Trophoblast cell (in vitro differentiated cells and primary cell): ENCODE measurements at regions not wholly inside any gene's neighbourhood (a gene's known extent, or its start where the extent isn't known, plus 50 kb on each side); places are given as distances from the start of the nearest gene placed in this dataset.

Experiments used
- DNase-seq, 2 donors: peaks; one replicate each; pipeline ENCODE4 v3.0.0-alpha.2; 2016
- H2AFZ ChIP-seq: 2 replicates; pipeline ENCODE4 v1.6.1; 2013; ENCODE audit warnings: low read length, moderate library complexity, mild to moderate bottlenecking; ENCODE audit not compliant: insufficient read depth, poor library complexity
- H2AK5ac ChIP-seq: 2 replicates; pipeline ENCODE4 v1.6.1; 2013; ENCODE audit warnings: mild to moderate bottlenecking, low read length
- H2BK120ac ChIP-seq: 2 replicates; pipeline ENCODE4 v1.6.1; 2013; ENCODE audit warnings: low read length, mild to moderate bottlenecking, moderate library complexity; ENCODE audit not compliant: insufficient read depth, poor library complexity
- H2BK12ac ChIP-seq: 2 replicates; pipeline ENCODE4 v1.6.1; 2013; ENCODE audit warnings: mild to moderate bottlenecking, low read length, moderate library complexity
- H2BK5ac ChIP-seq: 2 replicates; pipeline ENCODE4 v1.6.1; 2013; ENCODE audit warnings: low read length, low read depth, moderate library complexity, mild to moderate bottlenecking; ENCODE audit not compliant: poor library complexity
- H3K14ac ChIP-seq: 2 replicates; pipeline ENCODE4 v1.6.1; 2013; ENCODE audit warnings: mild to moderate bottlenecking, low read length
- H3K18ac ChIP-seq: 2 replicates; pipeline ENCODE4 v1.6.1; 2013; ENCODE audit warnings: mild to moderate bottlenecking, low read length
- H3K23ac ChIP-seq: 2 replicates; pipeline ENCODE4 v1.6.1; 2013; ENCODE audit warnings: low read length
- H3K27ac ChIP-seq: 2 replicates; pipeline ENCODE4 v1.5.1; 2013; ENCODE audit warnings: low read depth, mild to moderate bottlenecking, inconsistent platforms, low read length, moderate library complexity
- H3K27me3 ChIP-seq: 2 replicates; pipeline ENCODE4 v1.6.1; 2013; ENCODE audit warnings: inconsistent platforms, mild to moderate bottlenecking, low read length, moderate library complexity; ENCODE audit not compliant: insufficient read depth
- H3K36me3 ChIP-seq, 2 experiments: 1 replicate in 1 of 2; 2 replicates in 1 of 2; pipeline ENCODE4 v1.6.1; 2013; ENCODE audit warnings: low read length in 2 of 2, mild to moderate bottlenecking in 2 of 2, moderate library complexity in 1 of 2; ENCODE audit not compliant: insufficient read depth in 2 of 2, control insufficient read depth in 1 of 2
- H3K4ac ChIP-seq: 2 replicates; pipeline ENCODE4 v1.6.1; 2013; ENCODE audit warnings: low read depth, mild to moderate bottlenecking, low read length, moderate library complexity
- H3K4me1 ChIP-seq, 2 experiments: 1 replicate in 1 of 2; 2 replicates in 1 of 2; pipeline ENCODE4 v1.6.1; 2013; ENCODE audit warnings: low read length in 2 of 2, mild to moderate bottlenecking in 2 of 2, moderate library complexity in 1 of 2; ENCODE audit not compliant: insufficient read depth in 2 of 2, control insufficient read depth in 1 of 2
- H3K4me2 ChIP-seq: 2 replicates; pipeline ENCODE4 v1.6.1; 2013; ENCODE audit warnings: inconsistent platforms, mild to moderate bottlenecking, low read length, moderate library complexity
- H3K4me3 ChIP-seq: 2 replicates; pipeline ENCODE4 v1.5.1; 2013; ENCODE audit warnings: mild to moderate bottlenecking, low read depth, low read length, inconsistent platforms
- H3K79me1 ChIP-seq: one replicate; pipeline ENCODE4 v1.6.1; 2013; ENCODE audit warnings: low read length
- H3K79me2 ChIP-seq: 2 replicates; pipeline ENCODE4 v1.6.1; 2013; ENCODE audit warnings: low read length, mild to moderate bottlenecking; ENCODE audit not compliant: control insufficient read depth, insufficient read depth, poor library complexity
- H3K9ac ChIP-seq: 2 replicates; pipeline ENCODE4 v1.6.1; 2013; ENCODE audit warnings: mild to moderate bottlenecking, low read length
- H3K9me3 ChIP-seq: 2 replicates; pipeline ENCODE4 v1.6.1; 2013; ENCODE audit warnings: low read depth, mild to moderate bottlenecking, control low read depth, inconsistent platforms, low read length; ENCODE audit not compliant: insufficient read depth
- H4K12ac ChIP-seq: 2 replicates; pipeline ENCODE4 v1.6.1; 2013; ENCODE audit warnings: low read depth, mild to moderate bottlenecking, low read length, moderate library complexity
- H4K8ac ChIP-seq: 2 replicates; pipeline ENCODE4 v1.6.1; 2013; ENCODE audit warnings: low read depth, mild to moderate bottlenecking, low read length, moderate library complexity
- H4K91ac ChIP-seq: one replicate; pipeline ENCODE4 v1.6.1; 2013; ENCODE audit warnings: low read depth, mild to moderate bottlenecking, low read length, moderate library complexity
- WGBS: extraction: QIAGEN DNeasy Blood & Tissue Kit; methylation state at CpG from one replicate; pipeline ENCODE4 v1.1.7; 2013; ENCODE audit warnings: missing lambda C conversion rate; ENCODE audit not compliant: insufficient read length, insufficient coverage; ENCODE audit errors: extremely low coverage; 5-methylcytosine and 5-hydroxymethylcytosine counted together

- no peak for DNase-seq
- Histone ChIP-seq H3K18ac (no peak overlapping the region), H3K23ac (no peak overlapping the region), H2BK12ac (no peak overlapping the region), H3K79me1 (no peaks in the 10 kb centered on the region), H2BK5ac (no peak overlapping the region), H2AK5ac (no peak overlapping the region), H3K9me3 (no peaks in the 10 kb centered on the region), H3K4ac (no peak overlapping the region), H2BK120ac (no peak overlapping the region), H3K14ac (no peak overlapping the region), H3K4me1 (no peaks in the 10 kb centered on the region), H3K4me2 (no peak overlapping the region), H2AFZ (no peak overlapping the region), H3K27me3 (no peaks in the 10 kb centered on the region), H3K27ac (no peak overlapping the region), H3K4me3 (no peak overlapping the region), H4K91ac (no peak overlapping the region), H3K9ac (no peak overlapping the region), H4K8ac (no peak overlapping the region), H4K12ac (no peak overlapping the region), H3K79me2 (no peaks in the 10 kb centered on the region), H3K36me3 (no peaks in the 10 kb centered on the region)
- no CpG with 5 or more reads among the region's 2 CpGs for WGBS
Measured at GRCh38 chr12:126469211-126469610, 1404.0 kb downstream of the AACS start.

DNA sequence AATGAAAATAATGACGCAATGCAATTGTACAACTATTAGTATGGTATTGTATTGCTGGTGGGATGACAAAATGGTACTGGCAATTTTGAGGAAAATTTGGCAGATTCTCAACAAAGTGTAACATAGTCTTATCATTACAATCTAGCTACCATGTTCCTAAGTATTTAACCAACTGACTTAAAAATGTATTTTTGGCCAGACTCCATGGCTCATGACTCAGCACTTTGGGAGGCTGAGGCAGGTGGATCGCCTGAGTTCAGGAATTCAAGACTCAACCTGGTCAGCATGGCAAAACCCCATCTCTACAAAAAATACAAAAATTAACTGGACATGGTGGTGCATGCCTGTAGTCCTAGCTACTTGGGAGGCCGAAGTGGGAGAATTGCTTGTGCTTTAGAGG is 1409.5 kb downstream of the AACS start:
- Histone ChIP-seq H3K4ac (no peak overlapping the region), H4K12ac (no peak overlapping the region), H3K27me3 (no peaks in the 10 kb centered on the region), H3K9me3 (peaks cover 3% of the 10 kb centered on the region), H3K9ac (no peak overlapping the region), H3K79me2 (no peaks in the 10 kb centered on the region), H4K91ac (no peak overlapping the region), H3K23ac (no peak overlapping the region), H3K79me1 (no peaks in the 10 kb centered on the region), H2BK120ac (no peak overlapping the region), H2AFZ (no peak overlapping the region), H3K4me2 (no peak overlapping the region), H2AK5ac (no peak overlapping the region), H3K4me1 (no peaks in the 10 kb centered on the region), H3K4me3 (no peak overlapping the region), H3K14ac (no peak overlapping the region), H3K27ac (no peak overlapping the region), H3K18ac (no peak overlapping the region), H2BK12ac (no peak overlapping the region), H3K36me3 (no peaks in the 10 kb centered on the region), H4K8ac (no peak overlapping the region), H2BK5ac (no peak overlapping the region)
- WGBS: no CpG with 5 or more reads among the region's 3 CpGs
- no peak for DNase-seq

GRCh38 chr12:126480451-126480850 is 1415.2 kb downstream of the AACS start:
- no peak overlapping the region for H2AFZ ChIP-seq
- H3K4me1 ChIP-seq: peaks cover 0 to 2% of the 10 kb centered on the region in 2 experiments
- no peaks in the 10 kb centered on the region for H3K79me2 ChIP-seq
- no peak overlapping the region for H3K23ac ChIP-seq
- H4K91ac ChIP-seq: no peak overlapping the region
- peaks cover 1% of the 10 kb centered on the region for H3K79me1 ChIP-seq
- no peak overlapping the region for H3K27ac ChIP-seq
- H3K4me3 ChIP-seq: no peak overlapping the region
- no peak overlapping the region for H3K18ac ChIP-seq
- H3K4me2 ChIP-seq: no peak overlapping the region
- H3K9ac ChIP-seq: no peak overlapping the region
- no peak for DNase-seq
- WGBS: no CpG with 5 or more reads among the region's 10 CpGs
- no peak overlapping the region for H2BK5ac ChIP-seq
- H3K36me3 ChIP-seq: no peaks in the 10 kb centered on the region
- H3K27me3 ChIP-seq: no peaks in the 10 kb centered on the region
- no peak overlapping the region for H2BK120ac ChIP-seq
- H2BK12ac ChIP-seq: no peak overlapping the region
- H2AK5ac ChIP-seq: no peak overlapping the region
- no peak overlapping the region for H3K14ac ChIP-seq
- no peak overlapping the region for H3K4ac ChIP-seq
- H4K8ac ChIP-seq: no peak overlapping the region
- no peak overlapping the region for H4K12ac ChIP-seq
- peaks cover 3% of the 10 kb centered on the region for H3K9me3 ChIP-seq

GRCh38 chr12:126481688-126482087 is 1416.5 kb downstream of the AACS start:
- no peaks in the 10 kb centered on the region for H3K36me3 ChIP-seq
- H3K79me2 ChIP-seq: no peaks in the 10 kb centered on the region
- no peak overlapping the region for H2AFZ ChIP-seq
- H3K27ac ChIP-seq: no peak overlapping the region
- peaks cover 1% of the 10 kb centered on the region for H3K79me1 ChIP-seq
- H3K4me3 ChIP-seq: no peak overlapping the region
- H4K91ac ChIP-seq: no peak overlapping the region
- peaks cover 0 to 2% of the 10 kb centered on the region in 2 experiments for H3K4me1 ChIP-seq
- DNase-seq: no peak
- H2BK12ac ChIP-seq: no peak overlapping the region
- H3K4ac ChIP-seq: no peak overlapping the region
- H3K18ac ChIP-seq: no peak overlapping the region
- no peaks in the 10 kb centered on the region for H3K27me3 ChIP-seq
- WGBS: no CpG with 5 or more reads among the region's 6 CpGs
- H3K9me3 ChIP-seq: peaks cover 3% of the 10 kb centered on the region
- no peak overlapping the region for H3K9ac ChIP-seq
- H2BK120ac ChIP-seq: no peak overlapping the region
- no peak overlapping the region for H4K12ac ChIP-seq
- no peak overlapping the region for H3K14ac ChIP-seq
- no peak overlapping the region for H3K23ac ChIP-seq
- H4K8ac ChIP-seq: no peak overlapping the region
- H3K4me2 ChIP-seq: no peak overlapping the region
- H2AK5ac ChIP-seq: no peak overlapping the region
- no peak overlapping the region for H2BK5ac ChIP-seq
